Right ventricle myocardium inferior (tissue), 1 donor: ENCODE measurements at regions not wholly inside any gene's neighbourhood (a gene's known extent, or its start where the extent isn't known, plus 50 kb on each side); places are given as distances from the start of the nearest gene placed in this dataset.

Source experiments
- ATAC-seq: fragments of 200-7000 bp; cut with Tn5 transposase; one replicate; pipeline ENCODE4 v1.9.1; 2020; ENCODE audit warnings: mild to moderate bottlenecking, moderate library complexity
- DNase-seq: peaks from one replicate; pipeline ENCODE4 v3.0.0; 2021; ENCODE audit errors: missing footprints
- intact Hi-C: fragments of 100-400 bp; cut with DNase I; formaldehyde crosslinking; loops from one replicate; pipeline ENCODE4 v1.11.0; 2022
- donor health status: DM: no; HTN: yes; CAD: no; lungs with severe emphysema.

- ATAC-seq (no peak), DNase-seq (no peak)
- intact Hi-C loops = no loop called here
Measured at GRCh38 chr3:53974324-53974723, 82.7 kb upstream of the SELENOK start.

GRCh38 chr3:53973905-53974304 is 82.2 kb upstream of the SELENOK start:
- ATAC-seq (no peak), DNase-seq (no peak)
- intact Hi-C loops = no loop called here

GRCh38 chr3:53970661-53971060 is 79.0 kb upstream of the SELENOK start:
- ATAC-seq = no peak
- no peak for DNase-seq
- intact Hi-C loops = no loop called here

GRCh38 chr3:53969086-53969485 is 77.4 kb upstream of the SELENOK start:
- no peak for DNase-seq
- ATAC-seq = no peak
- intact Hi-C loops = no loop called here

GRCh38 chr3:53965291-53965690 is 73.6 kb upstream of the SELENOK start:
- ATAC-seq (no peak), DNase-seq (no peak)
- intact Hi-C loops = no loop called here

GRCh38 chr3:53957831-53958230 is 66.2 kb upstream of the SELENOK start:
- ATAC-seq = no peak
- intact Hi-C loops = no loop called here
- DNase-seq = no peak

- intact Hi-C loops = no loop called here
- no peak for ATAC-seq
- no peak for DNase-seq
Measured at GRCh38 chr3:53956586-53956985, 64.9 kb upstream of the SELENOK start.

- DNase-seq (no peak), ATAC-seq (no peak)
- intact Hi-C loops = loop anchor here (10.0 kb wide), 1 partner anchor 1235 kb away; no protein-coding TSS in a partner anchor
Measured at GRCh38 chr3:53949541-53949940, 57.9 kb upstream of the SELENOK start.

GRCh38 chr3:53948174-53948573 is 56.5 kb upstream of the SELENOK start:
- intact Hi-C loops = loop anchor here (10.0 kb wide), 1 partner anchor 1237 kb away; no protein-coding TSS in a partner anchor
- no peak for ATAC-seq
- no peak for DNase-seq

GRCh38 chr3:53944028-53944427 is 52.4 kb upstream of the SELENOK start:
- intact Hi-C loops = loop anchor here (5.0 to 10.0 kb wide), 3 partner anchors 178 to 1241 kb away; partner anchors contain the start of gene CACNA2D3
- DNase-seq = no peak
- ATAC-seq = no peak

- DNase-seq (no peak), ATAC-seq (no peak)
- intact Hi-C loops = loop anchor here (5.0 to 10.0 kb wide), 3 partner anchors 180 to 1243 kb away; partner anchors contain the start of gene CACNA2D3
Measured at GRCh38 chr3:53941950-53942349, 50.3 kb upstream of the SELENOK start.
